Common myeloid progenitor, CD34-positive (primary cell): ENCODE measurements at regions not wholly inside any gene's neighbourhood (a gene's known extent, or its start where the extent isn't known, plus 50 kb on each side); places are given as distances from the start of the nearest gene placed in this dataset.
"Not testable (repeated sequence)": the region's sequence is repeated elsewhere in the genome, so short reads cannot be mapped to it uniquely, and the experiment has no call there.

Experiments
- CTCF ChIA-PET: fragments of 350-600 bp; sonication (Branson Sonifier 250); formaldehyde crosslinking; loops from one replicate; lab custom pipeline; 2021; ENCODE audit warnings: antibody characterized with exemption; lab: Charles Lee
- POLR2A ChIA-PET: fragments of 350-600 bp; sonication (Branson Sonifier 250); formaldehyde crosslinking; loops from one replicate; lab custom pipeline; 2021; ENCODE audit warnings: antibody characterized with exemption; lab: Charles Lee
- DNase-seq, 3 donors: peaks; one replicate each; pipeline versions ENCODE4 v3.0.0 to v3.0.0-alpha.2; 2013
- H3K27ac ChIP-seq, 2 experiments: 1 replicate in 1 of 2; 2 replicates in 1 of 2; pipeline ENCODE4 v1.7.0; 2013; ENCODE audit warnings: inconsistent platforms in 2 of 2, low read length in 2 of 2, mild to moderate bottlenecking in 2 of 2, low read depth in 1 of 2, moderate library complexity in 1 of 2; ENCODE audit not compliant: severe bottlenecking in 2 of 2, insufficient read depth in 1 of 2, poor library complexity in 1 of 2
- H3K27me3 ChIP-seq, 5 experiments: replicated peaks in 2 of 5; 1 replicate in 3 of 5; 2 replicates in 2 of 5; pipeline versions ENCODE4 v1.6.1 to v1.7.0; 2013; ENCODE audit warnings: low read length in 4 of 5, mild to moderate bottlenecking in 2 of 5, moderate library complexity in 2 of 5, inconsistent platforms in 1 of 5; ENCODE audit not compliant: insufficient read depth in 5 of 5, control insufficient read depth in 4 of 5
- H3K36me3 ChIP-seq, 4 experiments: 1 replicate in 2 of 4; 2 replicates in 2 of 4; pipeline versions ENCODE4 v1.6.1 to v1.7.0; 2013; ENCODE audit warnings: low read length in 3 of 4, control low read depth in 1 of 4, mild to moderate bottlenecking in 1 of 4; ENCODE audit not compliant: control insufficient read depth in 4 of 4, insufficient read depth in 4 of 4
- H3K4me1 ChIP-seq, 4 experiments: 1 replicate in 3 of 4; 2 replicates in 1 of 4; pipeline versions ENCODE4 v1.6.1 to v1.7.1; 2013; ENCODE audit warnings: low read length in 3 of 4, mild to moderate bottlenecking in 3 of 4, control low read depth in 1 of 4, inconsistent platforms in 1 of 4, moderate library complexity in 1 of 4; ENCODE audit not compliant: control insufficient read depth in 4 of 4, insufficient read depth in 4 of 4; ENCODE audit errors: control extremely low read depth in 1 of 4
- H3K4me3 ChIP-seq, 7 experiments: 1 replicate in 4 of 7; 2 replicates in 3 of 7; pipeline versions ENCODE4 v1.5.1 to v1.7.0; 2013; ENCODE audit warnings: mild to moderate bottlenecking in 7 of 7, low read length in 6 of 7, moderate library complexity in 6 of 7, inconsistent platforms in 2 of 7, low read depth in 2 of 7, control low read depth in 1 of 7; ENCODE audit not compliant: insufficient read depth in 4 of 7, control insufficient read depth in 1 of 7; ENCODE audit errors: extremely low read depth in 1 of 7
- H3K9me3 ChIP-seq, 5 experiments: 1 replicate in 4 of 5; 2 replicates in 1 of 5; pipeline versions ENCODE4 v1.6.1 to v1.7.1; 2013; ENCODE audit warnings: low read length in 4 of 5, mild to moderate bottlenecking in 2 of 5, inconsistent platforms in 1 of 5, low read depth in 1 of 5, moderate library complexity in 1 of 5; ENCODE audit not compliant: control insufficient read depth in 4 of 5, insufficient read depth in 2 of 5; ENCODE audit errors: control extremely low read depth in 1 of 5
- WGBS: methylation state at CpG from one replicate; pipeline ENCODE4 v1.1.5; 2013; ENCODE audit not compliant: insufficient coverage; 5-methylcytosine and 5-hydroxymethylcytosine counted together

DNA sequence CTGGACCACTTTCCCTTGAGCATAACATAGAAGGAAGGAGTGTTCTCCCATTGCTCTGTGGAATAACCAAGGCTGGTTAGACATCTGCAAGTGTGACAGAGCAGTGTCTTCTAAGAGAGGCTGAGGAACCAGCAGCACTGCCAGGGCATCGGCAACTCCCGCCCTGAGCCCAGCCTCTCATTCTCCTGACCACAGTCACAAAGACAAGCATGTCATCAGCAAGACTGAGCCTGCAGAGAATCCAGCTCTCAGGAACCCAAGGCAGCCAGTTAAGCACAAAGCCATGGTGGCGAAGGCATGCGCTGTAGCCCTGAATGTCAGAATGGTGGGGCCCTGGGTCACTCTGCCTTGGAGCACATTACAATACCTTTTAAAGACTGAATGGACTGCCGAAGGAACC lies 253.9 kb downstream of the AGTPBP1 start:
- POLR2A ChIA-PET, result no interaction called here
- no peak for DNase-seq

GRCh38 chr9:85484235-85484634 lies 257.5 kb downstream of the AGTPBP1 start:
- no CpG with 5 or more reads among the region's 2 CpGs for WGBS
- no peak overlapping the region for H3K4me3 ChIP-seq
- no peaks in the 10 kb centered on the region for H3K4me1 ChIP-seq
- H3K9me3 ChIP-seq, result no peaks in the 10 kb centered on the region
- no peak for DNase-seq
- ChIA-PET CTCF (interaction anchor here (1.4 kb wide), 1 partner anchor 787 kb away, joined by 4 read pairs; no protein-coding TSS in a partner anchor), POLR2A (no interaction called here)
- no peak overlapping the region for H3K27ac ChIP-seq
- H3K27me3 ChIP-seq, result peaks cover 0 to 14% (median 2%) of the 10 kb centered on the region in 5 experiments
- no peaks in the 10 kb centered on the region for H3K36me3 ChIP-seq

More for the DNA sequence above, 253.9 kb downstream of the AGTPBP1 start:
- Histone ChIP-seq H3K36me3 (no peaks in the 10 kb centered on the region), H3K4me3 (no peak overlapping the region), H3K4me1 (no peaks in the 10 kb centered on the region), H3K27me3 (peaks cover 0 to 4% (median 2%) of the 10 kb centered on the region in 5 experiments), H3K9me3 (no peaks in the 10 kb centered on the region), H3K27ac (no peak overlapping the region)
- 95% methylated on average over 4 of the region's 5 CpGs for WGBS
- CTCF ChIA-PET, result no interaction called here

DNA sequence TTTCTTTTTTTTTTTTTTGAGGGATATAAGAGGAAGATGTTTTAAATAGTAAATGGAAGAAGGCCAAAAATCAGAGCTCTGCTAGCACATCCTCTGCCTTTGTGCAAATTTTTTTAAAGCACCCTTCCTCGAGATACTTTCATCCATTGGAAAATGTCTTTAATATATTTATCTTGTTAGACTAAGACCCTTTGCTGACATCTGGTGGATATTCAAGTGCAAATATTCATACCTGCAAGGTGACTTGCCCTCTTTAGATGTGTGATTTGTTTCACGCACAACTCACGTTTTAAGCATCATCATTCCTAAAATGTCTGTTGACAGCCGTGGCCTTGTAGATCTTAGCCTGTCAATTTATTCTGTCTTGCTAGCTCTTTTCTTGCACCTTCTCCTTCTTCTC lies 258.5 kb downstream of the AGTPBP1 start:
- ChIA-PET POLR2A (no interaction called here), CTCF (interaction anchor here (1.4 kb wide), 1 partner anchor 786 kb away, joined by 4 read pairs; no protein-coding TSS in a partner anchor)
- Histone ChIP-seq H3K36me3 (no peaks in the 10 kb centered on the region), H3K27me3 (peaks cover 0 to 14% (median 2%) of the 10 kb centered on the region in 5 experiments), H3K9me3 (no peaks in the 10 kb centered on the region), H3K27ac (no peak overlapping the region), H3K4me1 (no peaks in the 10 kb centered on the region), H3K4me3 (no peak overlapping the region)
- DNase-seq, result peak in 2 of 3 donors; percentile 10 to 19
- 98% methylated on average over 3 of the region's 4 CpGs for WGBS

DNA sequence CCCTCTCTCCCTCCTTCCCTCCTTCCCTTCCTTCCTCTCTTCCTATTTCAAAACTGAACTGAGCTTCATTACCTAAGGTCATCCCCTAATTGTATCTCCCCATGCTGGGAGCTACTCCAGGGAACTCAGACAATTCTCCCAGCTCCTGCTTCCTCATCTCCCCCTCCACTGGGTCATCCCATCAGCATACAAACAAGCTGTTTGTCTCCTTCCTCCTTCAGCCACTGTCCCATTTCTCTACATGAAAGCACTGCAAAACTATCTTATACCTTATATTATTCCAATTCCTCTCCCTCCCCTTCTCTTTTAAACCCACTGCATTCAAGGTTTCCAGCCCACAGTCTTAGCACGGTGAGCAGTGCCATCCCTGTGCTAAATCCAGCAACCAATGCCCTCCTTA lies 262.4 kb downstream of the AGTPBP1 start:
- no peak for DNase-seq
- POLR2A ChIA-PET, result no interaction called here
- CTCF ChIA-PET, result no interaction called here
- no peak overlapping the region for H3K27ac ChIP-seq
- H3K27me3 ChIP-seq, result peaks cover 0 to 11% (median 0%) of the 10 kb centered on the region in 5 experiments
- no peaks in the 10 kb centered on the region for H3K36me3 ChIP-seq
- peaks cover 0 to 6% (median 0%) of the 10 kb centered on the region in 5 experiments for H3K9me3 ChIP-seq
- WGBS, result 89% methylated on average over 1 of the region's 1 CpG
- no peaks in the 10 kb centered on the region for H3K4me1 ChIP-seq
- no peak overlapping the region for H3K4me3 ChIP-seq

- WGBS, result 82% methylated on average over 2 of the region's 3 CpGs
- H3K4me3 ChIP-seq, result no peak overlapping the region
- CTCF ChIA-PET, result no interaction called here
- H3K4me1 ChIP-seq, result no peaks in the 10 kb centered on the region
- H3K27me3 ChIP-seq, result peaks cover 0 to 11% (median 0%) of the 10 kb centered on the region in 5 experiments
- H3K27ac ChIP-seq, result no peak overlapping the region
- no peaks in the 10 kb centered on the region for H3K36me3 ChIP-seq
- peaks cover 0 to 6% (median 0%) of the 10 kb centered on the region in 5 experiments for H3K9me3 ChIP-seq
- POLR2A ChIA-PET, result no interaction called here
- DNase-seq, result no peak
Observed at GRCh38 chr9:85478847-85479246, 262.9 kb downstream of the AGTPBP1 start.

- H3K4me1 ChIP-seq, H3K4me3 ChIP-seq, POLR2A ChIA-PET, DNase-seq, CTCF ChIA-PET, H3K36me3 ChIP-seq, H3K27ac ChIP-seq, H3K9me3 ChIP-seq, H3K27me3 ChIP-seq: not testable (repeated sequence)
Observed at GRCh38 chr9:85474896-85475295, 266.9 kb downstream of the AGTPBP1 start.

GRCh38 chr9:85471791-85472190 lies 270.0 kb downstream of the AGTPBP1 start:
- no peak for DNase-seq
- 100% methylated on average over 1 of the region's 1 CpG for WGBS
- Histone ChIP-seq H3K4me1 (no peaks in the 10 kb centered on the region), H3K27ac (no peak overlapping the region), H3K36me3 (no peaks in the 10 kb centered on the region), H3K4me3 (no peak overlapping the region), H3K27me3 (peaks cover 0 to 2% (median 0%) of the 10 kb centered on the region in 5 experiments), H3K9me3 (peaks cover 0 to 6% (median 0%) of the 10 kb centered on the region in 5 experiments)
- CTCF ChIA-PET, result no interaction called here
- POLR2A ChIA-PET, result no interaction called here
